GM21515 (cell line): ENCODE measurements at regions not wholly inside any gene's neighbourhood (a gene's known extent, or its start where the extent isn't known, plus 50 kb on each side); places are given as distances from the start of the nearest gene placed in this dataset.

Source experiments
- ATAC-seq: cut with Tn5 transposase; IDR thresholded peaks from one replicate; pipeline ENCODE4 v1.9.1; 2021; ENCODE audit not compliant: unreplicated experiment

DNA sequence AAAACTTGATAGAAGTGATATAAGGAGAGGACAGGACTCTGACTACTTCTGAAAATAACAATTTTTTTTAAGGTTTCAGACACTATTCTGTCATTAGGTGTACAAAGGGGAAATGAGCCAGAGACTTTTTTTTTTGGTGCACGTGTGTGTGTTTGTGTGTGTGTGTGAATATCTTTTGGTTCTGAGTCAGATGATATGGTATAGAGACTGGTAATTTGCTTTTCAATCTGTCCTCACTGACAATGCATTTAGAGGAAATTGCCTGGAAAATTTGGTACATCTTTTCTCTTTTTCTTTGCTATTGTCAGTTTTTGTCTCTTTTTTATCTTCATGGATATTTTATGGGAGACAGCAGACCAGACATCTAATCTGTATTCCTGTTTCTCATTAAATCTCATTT lies 59.3 kb downstream of the DDIT4L start:
- no peak for ATAC-seq

DNA sequence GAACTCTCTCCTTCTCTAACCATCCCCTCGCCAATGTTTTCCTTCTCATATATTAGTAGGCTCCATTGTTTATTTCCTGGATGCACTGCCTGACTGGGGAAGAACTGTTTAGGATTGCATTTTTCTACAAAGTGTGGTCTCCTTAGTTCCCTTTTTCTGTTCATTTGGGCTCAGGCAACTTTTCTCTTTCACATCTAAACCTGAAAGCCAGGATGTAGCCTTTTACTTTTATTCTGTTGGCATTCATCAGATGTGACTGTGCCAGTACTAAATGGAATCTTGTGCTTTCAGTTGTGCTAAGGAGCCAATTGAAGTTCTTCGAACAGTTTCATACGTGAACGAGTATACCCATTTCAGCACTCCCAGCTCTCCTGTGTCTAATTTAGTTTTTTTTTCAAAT lies 59.8 kb downstream of the DDIT4L start:
- no peak for ATAC-seq

DNA sequence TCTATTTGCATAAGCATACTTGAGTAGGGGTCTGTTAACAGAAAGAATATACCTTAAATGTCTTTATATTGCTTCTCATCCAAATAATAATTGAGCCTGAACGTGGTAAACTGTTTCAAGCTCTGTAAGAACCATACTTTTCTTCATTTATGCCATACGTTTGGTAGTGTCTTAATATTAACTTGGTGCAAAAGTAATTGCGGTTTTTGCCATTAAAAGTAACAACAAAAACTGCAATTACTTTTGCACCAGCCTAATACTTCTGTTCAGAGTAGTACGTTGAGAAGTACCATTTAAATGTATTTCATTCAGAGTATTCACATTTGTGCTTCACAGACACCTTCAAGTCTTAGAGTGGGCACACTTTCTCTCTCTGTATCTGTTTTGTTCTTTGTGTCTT lies 60.5 kb downstream of the DDIT4L start:
- no peak for ATAC-seq

DNA sequence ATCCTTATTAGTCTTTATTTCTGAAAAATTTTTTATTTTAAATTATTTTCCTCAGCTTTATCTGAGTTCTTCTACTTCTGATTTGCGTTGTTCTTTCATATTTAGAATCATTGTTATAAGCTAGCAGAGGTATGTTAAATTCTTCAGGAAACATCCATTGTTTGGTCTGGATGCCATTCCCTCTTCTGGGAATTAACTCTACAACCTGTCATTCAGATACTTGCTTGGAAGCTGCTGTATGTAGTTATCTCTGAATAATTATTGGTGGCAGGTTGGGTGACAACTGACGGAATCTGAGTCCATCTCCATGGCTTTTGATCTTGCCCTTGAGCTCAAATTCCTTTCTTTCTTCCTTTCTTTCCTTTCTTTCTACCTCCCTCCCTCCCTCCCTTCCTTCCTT lies 61.9 kb downstream of the DDIT4L start:
- ATAC-seq, result no peak

DNA sequence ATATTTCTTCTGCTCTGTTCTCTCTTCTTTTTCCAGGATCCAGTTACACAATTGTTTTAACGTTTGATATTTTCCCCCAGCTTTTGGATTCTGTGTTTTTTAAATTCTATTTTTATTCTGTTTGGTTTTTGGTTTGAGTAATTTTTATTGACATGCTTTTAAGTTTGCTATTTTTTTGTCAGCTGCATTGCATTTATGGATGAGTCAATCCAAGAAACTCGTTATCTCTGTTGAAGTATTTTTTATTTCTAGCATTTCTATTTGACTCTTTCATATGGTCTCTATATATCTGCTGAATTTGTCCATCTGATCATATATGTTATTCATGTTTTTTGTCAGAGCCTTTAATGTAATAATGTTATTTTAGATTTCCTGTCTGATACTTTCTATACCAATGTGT lies 65.6 kb downstream of the DDIT4L start:
- ATAC-seq, result no peak

DNA sequence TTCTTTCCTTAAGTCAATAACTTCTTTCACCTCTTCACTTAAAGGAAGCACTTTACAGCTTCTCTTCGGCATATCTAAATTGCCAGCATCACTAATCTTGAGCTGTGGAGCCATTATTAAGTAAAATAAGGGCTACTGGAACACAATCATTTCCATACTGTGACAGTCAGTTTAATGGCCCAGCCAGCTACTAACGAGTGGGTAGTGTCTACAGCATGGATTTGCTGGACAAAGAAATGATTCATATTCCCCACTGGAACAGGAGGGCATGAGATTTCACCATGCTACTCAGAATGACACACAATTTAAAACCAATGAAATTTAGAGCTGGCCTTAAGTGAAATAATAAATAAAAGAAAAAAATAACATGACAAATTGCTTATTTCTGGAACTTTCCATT lies 72.1 kb downstream of the DDIT4L start:
- no peak for ATAC-seq

DNA sequence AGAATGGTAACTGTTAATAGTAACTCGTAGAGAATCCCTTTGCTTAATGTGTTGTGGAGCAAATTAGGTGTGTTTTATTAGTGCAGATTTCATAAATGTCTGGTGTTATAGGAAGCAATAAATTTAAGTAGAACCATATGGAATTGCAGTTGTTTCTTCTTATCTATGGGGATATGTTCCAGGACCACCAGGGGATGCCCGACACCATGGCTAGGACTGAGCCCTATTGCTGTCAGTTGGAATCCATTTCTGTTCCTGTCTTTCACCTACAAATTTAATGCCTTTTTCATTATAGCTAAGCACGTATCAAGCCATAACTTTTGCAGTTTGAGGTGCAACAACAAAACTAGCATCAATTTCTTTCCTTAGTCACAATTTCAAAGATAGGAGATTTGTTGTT lies 72.5 kb downstream of the DDIT4L start:
- no peak for ATAC-seq

DNA sequence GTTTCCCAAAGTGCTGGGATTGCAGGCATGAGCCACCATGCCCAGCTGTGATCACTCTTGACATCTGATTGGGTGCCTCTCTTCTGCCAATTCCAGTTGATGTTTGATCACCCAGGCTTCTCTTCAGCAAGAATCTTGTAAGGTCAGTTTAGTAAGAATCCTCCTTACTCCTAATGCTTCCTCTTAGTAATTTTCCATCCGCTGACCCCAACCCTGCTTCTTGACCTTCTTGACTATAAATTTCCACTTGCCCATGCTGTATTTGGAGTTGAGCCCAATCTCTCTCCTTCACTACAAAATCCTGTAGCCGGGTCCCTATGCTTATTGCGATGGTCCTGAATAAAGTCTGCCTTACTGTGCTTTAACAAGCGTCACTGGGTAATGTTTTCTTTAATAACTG lies 75.4 kb downstream of the DDIT4L start:
- no peak for ATAC-seq

DNA sequence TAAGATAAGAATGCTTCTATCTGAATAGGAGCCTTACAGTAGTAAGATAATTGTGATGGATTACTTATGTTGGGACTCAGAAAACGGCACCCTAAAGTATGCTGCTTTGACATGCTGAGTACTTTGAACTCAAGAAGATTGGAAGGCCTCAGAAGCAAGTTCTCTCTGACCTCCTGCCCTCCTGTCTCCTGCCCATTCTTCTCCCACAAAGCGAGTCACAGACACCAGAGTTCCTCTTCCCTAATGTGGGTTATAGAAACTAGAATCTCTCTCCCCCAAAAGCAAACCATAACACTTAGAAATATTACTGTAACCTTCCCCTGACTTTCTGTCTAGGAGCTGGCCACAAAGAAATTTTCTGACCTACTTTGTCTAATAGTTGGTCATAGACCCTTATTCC lies 76.5 kb downstream of the DDIT4L start:
- ATAC-seq, result no peak

DNA sequence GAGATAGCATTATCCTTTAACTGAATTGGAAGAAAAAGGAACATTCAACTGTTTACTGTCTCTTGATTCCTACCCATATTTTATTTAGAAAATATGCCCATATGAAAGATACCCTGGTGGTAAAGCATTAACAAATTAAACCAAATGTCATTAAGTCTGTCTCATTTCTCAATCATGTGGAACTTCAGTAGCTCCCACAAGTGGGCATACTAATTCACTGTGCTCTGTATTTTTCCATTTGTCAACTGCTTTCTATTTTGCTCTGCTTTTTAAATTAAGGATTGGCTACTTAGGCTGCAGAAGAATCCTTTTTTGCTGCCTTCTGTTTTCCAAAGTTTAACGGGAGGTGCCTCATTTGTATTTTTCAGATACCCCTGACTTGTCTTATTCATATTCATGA lies 77.2 kb downstream of the DDIT4L start:
- ATAC-seq, result no peak

DNA sequence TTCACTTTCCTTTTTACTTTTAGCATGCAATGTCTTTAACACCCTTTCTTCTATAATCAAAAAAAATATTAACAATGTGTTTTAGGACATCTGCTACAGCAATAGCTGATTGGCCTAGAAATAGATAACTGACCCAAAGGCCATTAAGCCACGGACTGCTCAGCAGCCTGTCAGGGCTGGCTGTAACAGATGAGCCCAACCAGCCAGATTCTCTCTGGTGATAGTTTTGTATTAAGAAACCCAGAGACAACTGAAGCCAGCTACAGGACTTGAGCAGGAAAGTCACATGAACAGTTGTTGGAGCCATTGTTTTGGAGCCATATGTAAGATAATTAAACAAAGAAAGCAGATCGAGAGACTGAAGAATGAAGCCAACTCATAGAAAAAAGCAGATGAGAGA lies 80.3 kb downstream of the DDIT4L start:
- ATAC-seq, result no peak

DNA sequence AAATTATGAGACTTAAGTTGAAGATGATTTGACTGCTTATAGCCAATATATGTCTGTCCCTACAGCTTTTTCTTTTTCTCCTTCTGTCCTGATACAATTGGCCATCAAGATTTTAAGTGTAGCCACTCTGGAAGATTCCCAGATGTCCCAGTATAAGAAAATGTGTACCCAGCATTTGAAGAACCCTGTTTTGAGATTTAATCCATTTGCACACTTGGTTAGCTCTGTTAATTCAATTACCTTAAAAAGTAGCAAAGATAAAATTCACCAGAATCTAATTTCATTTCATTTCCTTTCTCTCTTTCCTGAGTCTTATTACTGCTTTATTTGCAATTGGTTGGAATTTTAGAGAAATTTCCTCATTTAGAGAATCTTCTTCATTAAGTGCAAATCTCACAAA lies 81.4 kb downstream of the DDIT4L start:
- ATAC-seq, result no peak

DNA sequence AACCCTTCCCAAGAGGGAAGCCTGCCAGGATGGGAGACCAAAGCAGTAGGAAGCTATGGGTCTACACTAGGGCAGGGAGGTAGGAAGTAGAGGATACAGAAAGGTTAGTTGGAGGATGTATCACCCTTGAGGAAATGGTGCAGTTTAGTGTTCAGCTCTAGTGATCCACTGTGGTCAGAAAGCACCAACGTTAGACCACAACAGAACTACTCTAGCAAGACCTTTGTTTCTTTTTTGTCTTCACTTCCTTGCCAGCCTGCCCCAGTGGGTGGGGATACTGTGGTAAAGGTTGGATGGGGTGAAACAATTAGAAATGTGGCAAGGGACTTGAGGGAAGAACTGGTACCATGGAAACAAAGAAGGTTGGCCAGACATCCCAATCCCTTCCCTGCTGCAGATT lies 83.3 kb downstream of the DDIT4L start:
- peak; percentile 90 for ATAC-seq

DNA sequence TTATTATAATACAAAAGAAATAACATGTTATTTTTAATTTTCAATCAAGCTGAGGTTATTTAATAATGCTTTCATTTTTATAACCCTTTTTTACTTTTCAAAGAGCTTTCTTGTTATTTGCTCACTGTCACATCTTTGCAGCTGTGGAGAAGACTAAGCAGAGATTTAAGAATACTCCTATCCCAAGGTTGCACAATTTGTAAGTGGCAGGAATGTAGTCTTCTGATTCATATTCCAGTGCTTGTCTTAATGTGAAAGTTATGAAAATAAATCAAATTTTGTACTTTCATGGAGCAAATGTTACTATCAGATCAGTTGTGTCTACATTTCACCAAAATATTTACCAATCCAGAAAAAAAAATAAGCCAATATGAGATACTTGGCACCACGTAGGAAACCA lies 86.6 kb downstream of the DDIT4L start:
- ATAC-seq, result no peak

DNA sequence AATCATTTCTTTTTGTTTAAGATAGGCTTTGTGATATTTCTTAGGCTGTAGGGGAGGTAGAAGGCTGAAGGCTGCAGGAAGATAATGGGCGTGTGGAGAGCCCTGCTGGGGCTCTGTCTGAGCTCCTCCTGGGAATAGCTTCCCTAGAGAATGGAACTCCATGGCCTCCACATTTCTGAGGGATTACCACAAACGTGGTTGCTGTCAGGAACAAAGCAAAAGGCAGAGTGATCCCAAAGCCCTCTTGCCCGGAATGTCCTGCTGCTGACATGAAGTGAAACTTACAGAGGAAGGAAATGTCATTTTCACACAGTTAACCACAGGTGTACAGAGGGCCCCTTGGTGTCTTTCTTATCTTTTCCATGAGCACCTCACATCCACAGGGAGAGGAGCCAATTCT lies 89.3 kb downstream of the DDIT4L start:
- ATAC-seq, result peak; percentile 59

DNA sequence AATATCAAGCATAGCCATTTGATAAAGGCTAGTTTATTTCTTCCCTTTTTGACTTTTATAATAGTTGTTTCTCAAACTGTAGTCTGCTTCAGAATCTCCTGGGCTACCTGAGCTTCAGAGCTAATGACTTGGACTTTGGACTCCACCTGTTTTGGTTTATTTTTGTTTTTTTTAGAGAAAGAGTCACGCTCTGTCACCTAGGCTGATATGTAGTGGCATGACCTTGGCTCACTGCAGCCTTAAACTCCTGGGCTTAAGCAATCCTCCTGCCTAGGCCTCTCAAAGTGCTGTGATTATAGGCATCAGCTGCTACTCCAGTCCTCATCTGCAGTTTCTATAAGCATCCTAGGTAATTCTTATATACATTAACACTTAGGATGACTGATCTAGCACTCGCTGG lies 90.5 kb downstream of the DDIT4L start:
- no peak for ATAC-seq

DNA sequence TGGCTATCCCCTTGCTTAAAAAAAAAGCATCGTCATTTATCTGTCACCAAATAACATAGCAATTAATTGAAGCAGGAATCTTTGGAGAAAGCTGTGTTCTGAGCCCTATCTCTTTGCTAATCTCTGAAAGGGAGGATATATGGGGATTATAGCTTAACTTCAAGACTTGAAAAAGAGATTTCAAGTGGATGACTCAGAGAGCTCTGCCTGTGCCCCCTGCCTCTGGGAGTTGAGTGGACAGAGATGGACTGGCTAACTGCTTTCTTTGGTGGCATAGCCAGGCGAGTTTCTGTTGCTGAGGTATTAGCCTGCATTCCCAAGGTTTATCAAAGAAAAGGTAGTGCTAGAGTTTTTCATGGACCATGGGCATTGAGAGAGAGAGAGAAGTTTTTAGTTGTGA lies 91.6 kb downstream of the DDIT4L start:
- no peak for ATAC-seq

DNA sequence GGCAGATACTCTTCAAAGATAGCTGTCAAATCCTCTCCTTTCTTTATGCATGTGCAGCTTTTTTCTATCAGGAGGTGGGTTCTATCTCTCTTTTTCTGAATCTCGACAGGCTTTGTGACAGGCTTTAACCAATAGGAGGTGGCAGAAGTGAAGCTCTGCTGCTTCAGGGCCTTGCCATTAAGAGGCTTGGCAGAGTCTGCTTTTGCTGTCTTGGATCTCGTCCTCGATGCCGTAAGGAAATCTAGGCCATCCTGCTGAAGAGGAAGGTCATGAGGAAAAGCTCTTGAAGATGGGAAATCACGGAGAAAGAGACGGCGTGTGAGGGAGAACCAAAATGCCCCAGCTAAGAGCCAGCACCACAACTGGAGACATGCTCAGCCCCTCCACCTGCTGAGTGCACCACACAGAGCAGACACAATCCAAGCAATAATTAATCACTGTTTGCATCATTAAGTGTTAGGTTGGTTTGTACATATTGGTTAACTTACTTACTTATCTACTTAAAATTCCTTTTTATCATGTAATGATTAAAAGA lies 92.2 kb downstream of the DDIT4L start:
- ATAC-seq, result no peak

DNA sequence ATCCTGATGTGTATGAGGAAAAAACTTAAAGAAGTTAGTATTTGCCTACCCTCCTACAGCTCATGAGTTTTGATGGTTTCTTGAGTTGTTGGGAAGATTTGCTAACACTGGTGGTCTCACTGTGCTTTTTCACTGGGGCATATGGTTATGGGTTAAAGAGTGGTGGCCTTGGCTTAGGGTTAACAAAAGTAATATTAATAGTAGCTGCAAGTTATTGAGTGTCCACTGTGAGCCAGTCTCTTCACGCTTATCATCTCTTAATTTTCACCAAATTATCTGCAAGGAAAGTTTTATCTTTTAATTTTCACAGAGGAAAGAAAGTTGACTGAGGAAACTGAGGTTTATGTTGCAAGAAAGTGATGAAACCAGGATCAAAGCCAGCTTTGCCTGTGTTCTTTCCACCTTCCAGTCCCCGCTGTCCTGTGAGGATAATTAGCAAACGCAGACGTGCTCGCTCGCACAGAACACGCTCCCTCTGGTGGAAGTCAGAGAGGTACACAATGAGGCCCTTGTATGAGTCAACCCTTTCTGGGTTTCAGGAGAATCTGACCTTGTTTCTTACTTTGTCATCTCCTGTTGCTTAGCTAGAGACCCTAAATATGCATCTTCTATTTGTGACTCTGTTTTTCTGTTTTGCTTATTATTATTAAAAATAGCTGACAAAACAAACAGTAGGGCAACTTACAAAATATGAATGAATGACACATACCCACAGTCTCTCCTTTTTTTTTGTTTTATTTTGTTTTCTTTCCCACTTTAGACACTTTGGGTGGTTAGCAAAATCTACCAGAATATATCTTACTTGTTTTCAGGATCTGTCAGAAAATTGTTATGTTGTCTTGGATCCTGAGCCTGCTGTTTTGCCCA lies 94.3 kb downstream of the DDIT4L start:
- peak; percentile 96 for ATAC-seq

DNA sequence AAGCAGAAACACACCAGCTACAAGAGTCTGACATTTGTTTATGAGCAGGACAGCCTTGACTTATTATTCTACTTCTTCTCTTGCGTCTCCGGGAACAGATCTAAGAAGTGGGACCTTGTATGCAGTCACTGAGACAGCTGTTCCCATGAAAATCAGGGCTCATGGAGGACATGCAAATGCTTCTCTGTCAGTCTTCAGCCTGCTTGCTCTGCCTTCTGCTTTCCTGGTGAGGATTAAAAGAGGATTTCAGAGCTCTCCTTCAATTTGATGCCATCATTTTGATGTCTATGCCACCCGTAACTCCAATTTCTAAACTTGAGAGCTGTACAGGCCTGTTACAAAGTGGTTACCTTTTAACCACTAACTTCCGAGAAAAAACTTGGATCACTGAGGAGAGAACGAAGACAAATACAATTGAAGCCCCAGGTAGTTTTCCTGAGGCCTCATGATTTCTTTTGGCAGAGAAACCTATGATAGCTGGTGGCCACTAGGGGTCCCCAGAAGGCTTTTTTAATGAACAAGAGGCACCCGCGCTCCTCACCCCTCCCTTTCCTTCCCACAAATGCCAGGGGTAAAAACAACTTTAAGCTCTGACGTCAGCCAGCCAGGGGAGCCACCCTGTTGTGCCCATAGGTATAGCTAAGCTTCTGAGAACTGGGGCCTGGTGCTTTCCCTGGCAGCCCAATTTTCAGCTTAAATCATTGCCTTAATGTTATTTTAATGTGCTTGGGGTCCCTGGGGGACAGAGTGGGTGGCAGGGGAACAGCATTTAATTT lies 97.0 kb downstream of the DDIT4L start:
- peak; percentile 78 for ATAC-seq

DNA sequence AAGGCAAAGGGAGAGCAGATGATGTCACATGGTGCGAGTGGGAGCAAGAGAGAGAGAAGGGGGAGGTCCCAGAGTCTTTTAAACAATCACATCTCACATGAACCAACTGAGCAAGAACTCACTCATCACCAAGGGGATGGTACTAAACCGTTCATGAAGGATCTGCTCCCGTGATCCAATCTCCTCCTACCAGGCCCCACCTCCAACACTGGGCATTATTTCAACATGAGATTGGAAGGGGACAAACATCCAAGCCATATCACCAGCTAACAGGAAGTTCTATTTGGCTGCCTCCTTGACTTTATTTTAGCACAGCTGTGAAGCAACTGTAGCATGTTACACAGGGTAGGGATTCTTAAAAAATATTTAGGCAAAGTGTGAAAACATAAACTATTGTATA lies 102.5 kb downstream of the DDIT4L start:
- ATAC-seq, result no peak

DNA sequence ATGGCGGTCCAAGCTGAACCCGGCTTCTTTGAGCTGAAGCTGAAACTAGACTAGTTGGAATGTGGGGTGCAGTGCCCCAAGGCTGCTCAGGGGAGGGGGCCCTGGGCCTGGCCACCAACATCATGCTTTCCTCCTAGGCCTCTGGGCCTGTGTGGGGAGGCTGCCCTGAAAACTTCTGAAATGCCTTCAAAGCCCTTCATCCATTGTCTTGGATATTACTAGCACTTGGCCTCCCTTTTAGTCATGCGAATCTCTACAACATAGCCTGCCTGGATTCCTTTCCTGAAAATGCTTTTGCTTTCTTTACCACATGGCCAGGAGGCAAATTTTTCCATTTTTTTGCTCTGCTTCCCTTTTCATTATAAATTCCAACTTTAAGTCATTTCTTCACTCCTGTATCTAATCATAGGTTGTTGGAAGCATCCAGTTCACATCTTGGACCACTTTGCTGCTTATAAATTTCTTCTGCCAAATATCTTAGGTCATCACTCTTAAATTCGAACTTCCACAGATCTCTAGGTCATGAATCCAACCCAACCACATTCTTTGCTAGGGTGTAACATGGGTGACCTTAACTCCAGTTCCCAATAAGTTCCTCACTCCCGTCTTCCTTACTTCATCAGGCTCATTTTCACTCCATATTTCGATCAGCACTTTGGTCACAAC lies 103.4 kb downstream of the DDIT4L start:
- no peak for ATAC-seq
